HG02840 (cell line): ENCODE measurements at regions not wholly inside any gene's neighbourhood (a gene's known extent, or its start where the extent isn't known, plus 50 kb on each side); places are given as distances from the start of the nearest gene placed in this dataset.

Experiments
- ATAC-seq: cut with Tn5 transposase; IDR thresholded peaks from one replicate; pipeline ENCODE4 v1.9.1; 2021; ENCODE audit warnings: mild to moderate bottlenecking, moderate library complexity, moderate number of reproducible peaks; ENCODE audit not compliant: unreplicated experiment, low FRiP score

GRCh38 chr1:38622197-38622596 lies 237.4 kb downstream of the RRAGC start:
- no peak for ATAC-seq

- ATAC-seq = no peak
These were observed 242.7 kb downstream of the RRAGC start for GRCh38 chr1:38616846-38617245.

GRCh38 chr1:38615680-38616079 lies 243.9 kb downstream of the RRAGC start:
- no peak for ATAC-seq

GRCh38 chr1:38614861-38615260 lies 244.7 kb downstream of the RRAGC start:
- ATAC-seq = no peak

- ATAC-seq = no peak
These were observed 245.6 kb downstream of the RRAGC start for GRCh38 chr1:38613996-38614395.

- no peak for ATAC-seq
These were observed 246.6 kb downstream of the RRAGC start for GRCh38 chr1:38612951-38613350.

- no peak for ATAC-seq
These were observed 247.8 kb downstream of the RRAGC start for GRCh38 chr1:38611664-38612211.

GRCh38 chr1:38609166-38610025 lies 250.2 kb downstream of the RRAGC start:
- ATAC-seq = no peak

GRCh38 chr1:38608202-38608864 lies 251.2 kb downstream of the RRAGC start:
- no peak for ATAC-seq

- ATAC-seq = no peak
These were observed 252.0 kb downstream of the RRAGC start for GRCh38 chr1:38607526-38607925.

GRCh38 chr1:38605063-38605462 lies 254.5 kb downstream of the RRAGC start:
- ATAC-seq = no peak

- no peak for ATAC-seq
These were observed 255.7 kb downstream of the RRAGC start for GRCh38 chr1:38603907-38604306.

GRCh38 chr1:38600905-38601304 lies 258.7 kb downstream of the RRAGC start:
- ATAC-seq = no peak

GRCh38 chr1:38600286-38600685 lies 259.3 kb downstream of the RRAGC start:
- ATAC-seq = no peak

GRCh38 chr1:38598118-38598517 lies 261.5 kb downstream of the RRAGC start:
- ATAC-seq = no peak

- no peak for ATAC-seq
These were observed 270.5 kb downstream of the RRAGC start for GRCh38 chr1:38589036-38589435.

GRCh38 chr1:38587766-38588165 lies 271.8 kb downstream of the RRAGC start:
- ATAC-seq = no peak

GRCh38 chr1:38586993-38587646 lies 272.5 kb downstream of the RRAGC start:
- ATAC-seq = no peak

GRCh38 chr1:38585971-38586370 lies 273.6 kb downstream of the RRAGC start:
- ATAC-seq = no peak

- no peak for ATAC-seq
These were observed 274.1 kb downstream of the RRAGC start for GRCh38 chr1:38585460-38585859.
